ENCODE measurements at regions not wholly inside any gene's neighbourhood (a gene's known extent, or its start where the extent isn't known, plus 50 kb on each side); places are given as distances from the start of the nearest gene placed in this dataset.

DNA sequence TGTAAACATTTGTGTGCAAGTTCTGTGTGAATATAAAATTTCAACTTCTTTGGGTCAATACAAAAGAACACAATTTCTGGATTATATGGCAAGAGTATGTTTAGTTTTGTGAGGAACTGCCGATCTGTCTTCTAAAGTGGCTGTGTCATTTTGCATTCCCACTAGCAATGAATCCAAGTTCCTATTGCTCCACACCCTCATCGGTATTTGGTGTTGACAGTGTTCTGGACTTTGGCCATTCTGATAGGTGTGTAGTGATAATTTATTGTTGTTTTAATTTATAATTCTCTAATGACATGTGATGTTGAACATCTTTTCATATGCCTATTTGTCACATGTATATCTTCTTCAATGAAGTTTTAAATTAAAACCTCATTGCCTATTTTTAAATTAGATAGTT lies 58.2 kb upstream of the TMC3 start:
- Histone ChIP-seq H3K27ac (ENCODE audit: poor library complexity, severe bottlenecking) (no peak overlapping the region), H3K4me3 (ENCODE audit: severe bottlenecking) (no peak overlapping the region), H3K36me3 (ENCODE audit: low read depth) (no peaks in the 10 kb centered on the region), H3K27me3 (ENCODE audit: insufficient read depth, poor library complexity, severe bottlenecking) (no peaks in the 10 kb centered on the region), H3K4me1 (ENCODE audit: insufficient read depth, poor library complexity, severe bottlenecking) (peaks cover 7% of the 10 kb centered on the region), H3K9me3 (ENCODE audit: severe bottlenecking) (no peaks in the 10 kb centered on the region)
- DNase-seq (ENCODE audit: low spot score), result no peak
- no peak for ATAC-seq (ENCODE audit: low read depth)
- TF ChIP-seq, protein P1, sequence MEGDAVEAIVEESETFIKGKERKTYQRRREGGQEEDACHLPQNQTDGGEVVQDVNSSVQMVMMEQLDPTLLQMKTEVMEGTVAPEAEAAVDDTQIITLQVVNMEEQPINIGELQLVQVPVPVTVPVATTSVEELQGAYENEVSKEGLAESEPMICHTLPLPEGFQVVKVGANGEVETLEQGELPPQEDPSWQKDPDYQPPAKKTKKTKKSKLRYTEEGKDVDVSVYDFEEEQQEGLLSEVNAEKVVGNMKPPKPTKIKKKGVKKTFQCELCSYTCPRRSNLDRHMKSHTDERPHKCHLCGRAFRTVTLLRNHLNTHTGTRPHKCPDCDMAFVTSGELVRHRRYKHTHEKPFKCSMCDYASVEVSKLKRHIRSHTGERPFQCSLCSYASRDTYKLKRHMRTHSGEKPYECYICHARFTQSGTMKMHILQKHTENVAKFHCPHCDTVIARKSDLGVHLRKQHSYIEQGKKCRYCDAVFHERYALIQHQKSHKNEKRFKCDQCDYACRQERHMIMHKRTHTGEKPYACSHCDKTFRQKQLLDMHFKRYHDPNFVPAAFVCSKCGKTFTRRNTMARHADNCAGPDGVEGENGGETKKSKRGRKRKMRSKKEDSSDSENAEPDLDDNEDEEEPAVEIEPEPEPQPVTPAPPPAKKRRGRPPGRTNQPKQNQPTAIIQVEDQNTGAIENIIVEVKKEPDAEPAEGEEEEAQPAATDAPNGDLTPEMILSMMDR (IDR thresholded peaks at IDR 0.05; ENCODE audit: poor library complexity, severe bottlenecking), result no peak

GRCh38 chr15:81427176-81427575 lies 53.2 kb upstream of the TMC3 start:
- Histone ChIP-seq H3K27me3 (ENCODE audit: insufficient read depth, poor library complexity, severe bottlenecking) (no peaks in the 10 kb centered on the region), H3K36me3 (ENCODE audit: low read depth) (no peaks in the 10 kb centered on the region), H3K9me3 (ENCODE audit: severe bottlenecking) (no peaks in the 10 kb centered on the region), H3K27ac (ENCODE audit: poor library complexity, severe bottlenecking) (no peak overlapping the region), H3K4me1 (ENCODE audit: insufficient read depth, poor library complexity, severe bottlenecking) (no peaks in the 10 kb centered on the region), H3K4me3 (ENCODE audit: severe bottlenecking) (no peak overlapping the region)
- ATAC-seq (ENCODE audit: low read depth) (no peak), DNase-seq (ENCODE audit: low spot score) (no peak)
- TF ChIP-seq, protein P1 (IDR thresholded peaks at IDR 0.05; ENCODE audit: poor library complexity, severe bottlenecking), result no peak

DNA sequence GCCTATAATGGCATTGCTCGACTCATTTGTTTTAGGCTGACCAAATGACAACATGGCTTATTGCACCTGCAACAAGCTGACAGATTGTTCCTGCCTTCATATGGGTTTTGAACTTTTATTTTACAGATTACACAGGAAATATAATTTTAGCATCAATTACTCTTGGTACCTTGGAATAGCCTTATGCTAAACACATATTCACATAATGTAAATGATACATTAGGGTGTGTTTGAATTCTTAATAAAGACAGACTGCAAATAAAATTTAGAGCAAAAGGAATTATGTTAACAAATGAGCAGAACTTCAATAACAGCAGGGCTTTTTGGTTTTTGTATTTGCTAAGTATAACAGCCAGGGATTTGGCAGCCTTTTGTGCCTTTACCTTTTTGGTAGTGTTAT lies 51.9 kb upstream of the TMC3 start:
- Histone ChIP-seq H3K27ac (ENCODE audit: poor library complexity, severe bottlenecking) (no peak overlapping the region), H3K4me3 (ENCODE audit: severe bottlenecking) (no peak overlapping the region), H3K9me3 (ENCODE audit: severe bottlenecking) (no peaks in the 10 kb centered on the region), H3K4me1 (ENCODE audit: insufficient read depth, poor library complexity, severe bottlenecking) (no peaks in the 10 kb centered on the region), H3K27me3 (ENCODE audit: insufficient read depth, poor library complexity, severe bottlenecking) (no peaks in the 10 kb centered on the region), H3K36me3 (ENCODE audit: low read depth) (no peaks in the 10 kb centered on the region)
- no peak for ATAC-seq (ENCODE audit: low read depth)
- TF ChIP-seq, protein P1 (IDR thresholded peaks at IDR 0.05; ENCODE audit: poor library complexity, severe bottlenecking), result no peak
- DNase-seq (ENCODE audit: low spot score), result no peak

All from RWPE2 (cell line).